ENCODE measurements at regions not wholly inside any gene's neighbourhood (a gene's known extent, or its start where the extent isn't known, plus 50 kb on each side); places are given as distances from the start of the nearest gene placed in this dataset.

DNA sequence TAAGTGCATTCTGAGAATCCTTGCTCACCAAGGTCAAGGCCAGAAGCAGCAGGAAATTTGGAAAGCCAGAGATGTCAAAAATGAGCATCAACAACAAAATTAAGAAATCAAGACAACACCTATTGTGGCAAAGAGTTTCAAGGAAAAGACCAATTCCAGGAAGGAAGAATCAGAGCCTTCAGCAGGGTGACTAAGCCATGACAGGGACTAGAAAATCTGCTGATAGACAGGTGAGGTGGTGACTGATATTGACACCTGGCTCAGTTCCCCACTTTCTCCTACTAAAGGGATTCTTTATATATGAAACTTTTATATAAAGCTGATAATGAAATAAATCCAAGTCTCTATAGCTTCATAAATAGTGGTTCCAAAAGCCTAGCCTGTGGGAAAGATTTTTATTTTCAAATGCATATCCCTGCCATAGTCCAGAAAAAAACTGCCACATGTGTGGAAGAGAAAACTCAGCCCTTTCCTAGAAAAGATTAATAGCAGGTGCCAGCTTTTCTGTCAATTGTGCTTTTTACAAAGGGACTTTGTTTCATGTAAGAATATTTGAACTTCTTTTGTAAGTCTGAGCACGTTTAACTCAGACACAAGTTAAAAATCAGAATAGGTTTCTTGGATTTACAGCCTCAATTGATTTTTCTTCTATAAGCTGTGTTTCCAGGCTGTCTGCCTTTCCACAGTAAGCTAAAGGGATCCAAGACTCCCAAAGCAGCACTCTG lies 81.1 kb upstream of the GRAMD2B start:
- H3K4me2 ChIP-seq (ENCODE audit: low read length): no peak overlapping the region
- H3K4me1 ChIP-seq (ENCODE audit: insufficient read depth, low read length, poor library complexity, severe bottlenecking): no peaks in the 10 kb centered on the region
- H3K27ac ChIP-seq (ENCODE audit: low read depth, low read length, poor library complexity, severe bottlenecking): no peak overlapping the region
- intact Hi-C loops (cut with micrococcal nuclease; ENCODE audit: unreplicated experiment): loop anchor here (10.0 kb wide), 1 partner anchor 1153 kb away; no protein-coding TSS in a partner anchor
- H4K20me1 ChIP-seq (ENCODE audit: insufficient read depth, low read length): no peaks in the 10 kb centered on the region
- no TSS peak for BruUV-seq (replicated peaks)
- DNase-seq (ENCODE audit: low spot score): no peak
- no peaks in the 10 kb centered on the region for H3K9me2 ChIP-seq (ENCODE audit: insufficient read depth, low read length)
- no peak overlapping the region for H2AFZ ChIP-seq (ENCODE audit: low read length)
- CTCF ChIA-PET (ENCODE audit: unreplicated experiment): no interaction called here
- no peaks in the 10 kb centered on the region for H3K9me3 ChIP-seq (ENCODE audit: low read length)
- H3K79me2 ChIP-seq (ENCODE audit: insufficient read depth, low read depth, low read length): no peaks in the 10 kb centered on the region
- no peak overlapping the region for H3K4me3 ChIP-seq (ENCODE audit: low read depth, low read length, poor library complexity, severe bottlenecking)
- no peak for TF ChIP-seq EZH2phosphoT487 (IDR thresholded peaks at IDR 0.05; ENCODE audit: borderline replicate concordance, low read depth, low read length)
- TF ChIP-seq, protein P1, sequence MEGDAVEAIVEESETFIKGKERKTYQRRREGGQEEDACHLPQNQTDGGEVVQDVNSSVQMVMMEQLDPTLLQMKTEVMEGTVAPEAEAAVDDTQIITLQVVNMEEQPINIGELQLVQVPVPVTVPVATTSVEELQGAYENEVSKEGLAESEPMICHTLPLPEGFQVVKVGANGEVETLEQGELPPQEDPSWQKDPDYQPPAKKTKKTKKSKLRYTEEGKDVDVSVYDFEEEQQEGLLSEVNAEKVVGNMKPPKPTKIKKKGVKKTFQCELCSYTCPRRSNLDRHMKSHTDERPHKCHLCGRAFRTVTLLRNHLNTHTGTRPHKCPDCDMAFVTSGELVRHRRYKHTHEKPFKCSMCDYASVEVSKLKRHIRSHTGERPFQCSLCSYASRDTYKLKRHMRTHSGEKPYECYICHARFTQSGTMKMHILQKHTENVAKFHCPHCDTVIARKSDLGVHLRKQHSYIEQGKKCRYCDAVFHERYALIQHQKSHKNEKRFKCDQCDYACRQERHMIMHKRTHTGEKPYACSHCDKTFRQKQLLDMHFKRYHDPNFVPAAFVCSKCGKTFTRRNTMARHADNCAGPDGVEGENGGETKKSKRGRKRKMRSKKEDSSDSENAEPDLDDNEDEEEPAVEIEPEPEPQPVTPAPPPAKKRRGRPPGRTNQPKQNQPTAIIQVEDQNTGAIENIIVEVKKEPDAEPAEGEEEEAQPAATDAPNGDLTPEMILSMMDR (conservative IDR thresholded peaks at IDR 0.05; ENCODE audit: low read length): no peak
- POLR2A ChIA-PET: interaction anchor here (0.6 to 1.0 kb wide), 2 partner anchors 16 to 265 kb away, joined by 3 read pairs; no protein-coding TSS in a partner anchor
- H3K36me3 ChIP-seq (ENCODE audit: insufficient read depth, low read length): no peaks in the 10 kb centered on the region

DNA sequence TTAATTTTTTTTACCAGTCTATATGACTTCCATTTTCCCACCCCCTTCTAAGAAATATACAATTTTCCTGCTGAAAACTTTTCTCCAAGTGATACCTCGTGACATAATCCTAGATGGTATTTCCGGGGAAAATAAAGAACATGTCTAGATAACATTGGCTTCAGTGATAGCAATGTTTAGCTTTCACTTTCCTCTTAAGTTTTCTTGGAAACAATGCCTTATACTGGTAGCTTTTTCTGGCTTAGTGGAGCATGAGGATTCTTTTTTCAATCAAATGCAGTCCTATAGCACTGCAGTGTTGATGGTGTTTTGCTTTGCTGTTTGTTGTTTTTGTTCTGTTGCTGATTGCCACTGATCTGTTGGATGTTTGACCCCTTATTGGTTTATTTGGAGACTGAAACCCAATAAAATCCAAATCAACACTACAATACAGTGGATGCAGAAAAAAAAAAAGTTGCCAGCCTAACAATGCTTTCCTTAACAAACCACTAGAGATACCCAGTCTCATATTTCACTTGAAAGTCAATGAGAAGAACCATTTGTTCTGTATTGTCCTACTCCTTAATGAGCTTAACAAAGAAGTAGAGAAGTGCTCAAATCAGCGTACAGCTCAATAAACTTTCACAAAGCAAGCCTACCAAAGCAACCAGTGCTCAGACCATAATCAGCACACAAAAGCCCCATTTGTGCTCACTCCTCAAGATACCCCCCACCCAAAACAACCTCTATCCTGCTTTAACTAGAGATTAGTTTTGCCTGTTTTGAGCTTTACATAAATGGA lies 74.2 kb upstream of the GRAMD2B start:
- Histone ChIP-seq H4K20me1 (ENCODE audit: insufficient read depth, low read length) (no peaks in the 10 kb centered on the region), H3K9me3 (ENCODE audit: low read length) (no peaks in the 10 kb centered on the region), H3K27ac (ENCODE audit: low read depth, low read length, poor library complexity, severe bottlenecking) (no peak overlapping the region), H2AFZ (ENCODE audit: low read length) (no peak overlapping the region), H3K4me3 (ENCODE audit: low read depth, low read length, poor library complexity, severe bottlenecking) (no peak overlapping the region), H3K4me2 (ENCODE audit: low read length) (no peak overlapping the region), H3K36me3 (ENCODE audit: insufficient read depth, low read length) (no peaks in the 10 kb centered on the region), H3K79me2 (ENCODE audit: insufficient read depth, low read depth, low read length) (no peaks in the 10 kb centered on the region), H3K4me1 (ENCODE audit: insufficient read depth, low read length, poor library complexity, severe bottlenecking) (no peaks in the 10 kb centered on the region), H3K9me2 (ENCODE audit: insufficient read depth, low read length) (no peaks in the 10 kb centered on the region)
- DNase-seq (ENCODE audit: low spot score): no peak
- intact Hi-C loops (cut with micrococcal nuclease; ENCODE audit: unreplicated experiment): loop anchor here (10.0 kb wide), 1 partner anchor 1146 kb away; no protein-coding TSS in a partner anchor
- no TSS peak for BruUV-seq (replicated peaks)
- POLR2A ChIA-PET: interaction anchor here (0.6 to 1.2 kb wide), 5 partner anchors 10 to 336 kb away, joined by 3 to 6 read pairs (median 3); no protein-coding TSS in a partner anchor
- CTCF ChIA-PET (ENCODE audit: unreplicated experiment): no interaction called here
- TF ChIP-seq, protein P1 (conservative IDR thresholded peaks at IDR 0.05; ENCODE audit: low read length): no peak
- no peak for TF ChIP-seq EZH2phosphoT487 (IDR thresholded peaks at IDR 0.05; ENCODE audit: borderline replicate concordance, low read depth, low read length)
